Fibroblast of skin of left biceps (primary cell): ENCODE measurements at regions not wholly inside any gene's neighbourhood (a gene's known extent, or its start where the extent isn't known, plus 50 kb on each side); places are given as distances from the start of the nearest gene placed in this dataset.
"Not testable (repeated sequence)": the region's sequence is repeated elsewhere in the genome, so short reads cannot be mapped to it uniquely, and the experiment has no call there.

Experiments
- DNase-seq, 2 experiments: peaks; one replicate each; pipeline ENCODE4 v3.0.0-alpha.2; 2013; ENCODE audit warnings: low read depth in 2 of 2

GRCh38 chr7:86202833-86203232, 440.9 kb upstream of the GRM3 start:
- no peak for DNase-seq

DNA sequence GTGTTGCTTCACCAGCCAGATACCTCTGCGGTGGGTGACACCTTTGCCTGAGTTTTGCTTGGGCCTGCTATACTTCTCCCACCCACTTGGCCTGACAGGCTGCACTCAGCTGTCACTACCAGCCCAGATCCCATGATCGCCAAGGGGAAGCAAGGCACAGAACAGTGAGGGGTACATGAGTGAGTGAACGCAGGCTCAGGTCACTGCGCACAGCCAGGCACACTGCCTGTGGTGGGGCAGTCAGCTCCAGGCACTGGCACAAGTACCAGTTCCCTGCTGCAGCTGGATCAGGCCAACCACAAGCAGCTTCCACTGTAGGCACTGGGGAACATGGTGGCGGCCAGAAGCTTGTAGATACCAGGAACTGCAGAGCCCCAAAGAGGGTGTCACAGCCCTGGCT, 441.9 kb upstream of the GRM3 start:
- DNase-seq = no peak

GRCh38 chr7:86199881-86200614, 443.7 kb upstream of the GRM3 start:
- no peak for DNase-seq

DNA sequence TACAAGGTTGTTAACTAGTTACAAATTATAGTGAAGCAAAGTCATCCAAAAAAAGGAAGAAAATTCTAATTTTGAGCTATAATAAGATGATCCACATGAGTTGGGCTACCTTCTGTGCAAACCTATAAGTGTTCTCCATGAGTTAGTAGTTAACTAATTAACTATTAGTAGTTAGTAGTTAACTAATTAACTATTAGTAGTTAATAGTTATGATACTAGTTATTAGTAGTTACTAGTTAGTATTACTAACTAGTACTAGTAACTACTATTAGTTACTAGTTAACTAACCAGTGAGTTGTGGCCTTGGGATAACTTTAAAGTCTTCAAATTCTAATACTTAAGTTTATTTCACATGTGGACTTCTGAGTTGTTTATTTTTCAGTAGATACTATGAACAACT, 453.4 kb upstream of the GRM3 start:
- DNase-seq = no peak

DNA sequence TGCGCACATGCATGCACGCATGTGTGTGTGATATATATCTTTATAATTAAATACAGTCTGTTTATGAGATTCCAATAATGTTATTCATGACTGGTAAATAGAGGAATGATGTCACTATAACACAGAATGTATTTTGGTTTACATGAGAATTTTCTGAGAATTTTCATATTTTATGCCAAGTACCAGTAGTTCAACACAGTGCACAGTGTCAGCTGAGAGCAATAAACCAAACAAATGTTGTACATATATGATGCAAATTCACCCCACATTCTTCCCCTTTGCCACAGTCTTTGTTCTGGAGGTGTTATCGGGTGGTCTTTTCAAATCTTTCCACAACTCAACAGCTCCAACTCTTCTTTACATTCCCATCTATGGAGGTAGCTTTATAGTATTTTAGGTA, 462.2 kb upstream of the GRM3 start:
- no peak for DNase-seq

- no peak for DNase-seq
Measured at GRCh38 chr7:86164827-86165226, 478.9 kb upstream of the GRM3 start.

DNA sequence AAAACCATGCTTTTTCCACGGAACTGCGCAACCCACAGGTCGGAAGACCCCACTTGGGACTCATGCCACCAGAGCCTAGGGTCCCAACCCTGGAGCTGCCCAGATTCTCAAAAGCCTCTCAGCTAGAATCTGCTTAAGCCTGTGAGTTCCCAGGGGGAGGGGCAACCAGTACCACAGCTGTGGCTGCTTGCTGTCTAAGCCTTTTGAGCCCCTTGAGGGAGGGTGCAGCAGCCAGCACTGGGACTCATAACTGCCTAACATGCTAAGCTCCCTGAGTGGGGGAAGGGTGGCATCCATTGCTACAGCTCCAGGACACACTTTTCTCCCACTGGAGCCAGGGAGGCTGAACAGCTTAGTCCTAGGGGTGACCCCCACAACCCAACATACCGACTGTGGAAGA, 485.6 kb upstream of the GRM3 start:
- no peak for DNase-seq

GRCh38 chr7:86155623-86156022, 488.1 kb upstream of the GRM3 start:
- DNase-seq = no peak

DNA sequence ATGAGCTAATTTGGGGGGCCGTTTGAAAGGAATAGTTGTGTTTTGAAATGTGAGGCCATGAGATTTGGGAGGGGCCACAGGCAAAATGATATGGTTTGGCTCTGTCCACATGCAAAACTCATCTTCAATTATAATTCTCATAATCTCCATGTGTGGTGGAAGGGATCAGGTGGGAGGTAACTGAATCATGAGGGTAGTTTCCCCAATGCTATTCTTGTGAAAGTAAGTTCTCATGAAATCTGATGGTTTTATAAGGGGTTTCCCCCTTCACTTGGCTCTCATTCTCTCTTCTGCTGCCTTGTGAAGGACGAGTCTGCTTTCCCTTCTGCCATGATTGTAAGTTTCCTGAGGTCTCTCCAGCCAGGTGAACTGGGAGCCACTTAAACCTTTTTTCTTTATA, 490.8 kb upstream of the GRM3 start:
- no peak for DNase-seq

- no peak for DNase-seq
Measured at GRCh38 chr7:86149024-86149665, 494.6 kb upstream of the GRM3 start.

DNA sequence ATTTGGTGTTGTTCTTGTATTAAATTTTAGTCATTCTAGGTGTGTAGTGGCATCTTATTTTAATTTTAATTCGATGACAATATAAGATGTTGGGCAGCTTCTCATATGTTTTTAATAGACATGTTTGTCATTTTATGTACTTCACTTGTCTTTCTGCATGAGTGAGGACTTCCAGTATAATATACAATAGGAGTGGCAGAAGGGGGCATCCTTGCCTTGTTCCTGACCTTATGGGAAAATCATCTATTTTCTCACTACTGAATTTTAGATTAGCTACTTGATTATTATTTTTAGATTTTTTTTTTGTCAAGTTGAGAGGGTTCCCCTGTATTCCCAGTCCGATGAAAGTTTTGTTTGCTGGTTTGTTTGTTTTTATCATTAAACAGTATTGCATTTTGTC, 495.2 kb upstream of the GRM3 start:
- DNase-seq = no peak

DNA sequence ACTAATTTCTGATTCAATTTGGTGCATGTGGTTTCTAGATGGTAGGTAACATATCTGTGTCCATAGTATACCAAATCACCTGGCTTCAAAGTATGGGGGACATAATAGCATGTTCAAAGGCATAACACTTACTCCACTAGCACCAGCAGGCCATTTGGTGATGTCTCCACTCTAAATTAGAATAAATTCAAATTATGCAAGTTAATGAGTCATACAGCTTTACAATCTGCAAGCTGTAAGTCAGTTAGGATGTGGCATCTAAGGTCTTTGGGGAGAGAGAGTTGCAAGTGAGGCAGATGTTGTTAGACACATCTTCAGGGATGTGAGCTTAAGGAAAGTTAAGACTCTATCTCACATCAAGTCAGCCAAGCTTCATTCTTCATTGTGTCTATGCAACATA, 506.4 kb upstream of the GRM3 start:
- no peak for DNase-seq

DNA sequence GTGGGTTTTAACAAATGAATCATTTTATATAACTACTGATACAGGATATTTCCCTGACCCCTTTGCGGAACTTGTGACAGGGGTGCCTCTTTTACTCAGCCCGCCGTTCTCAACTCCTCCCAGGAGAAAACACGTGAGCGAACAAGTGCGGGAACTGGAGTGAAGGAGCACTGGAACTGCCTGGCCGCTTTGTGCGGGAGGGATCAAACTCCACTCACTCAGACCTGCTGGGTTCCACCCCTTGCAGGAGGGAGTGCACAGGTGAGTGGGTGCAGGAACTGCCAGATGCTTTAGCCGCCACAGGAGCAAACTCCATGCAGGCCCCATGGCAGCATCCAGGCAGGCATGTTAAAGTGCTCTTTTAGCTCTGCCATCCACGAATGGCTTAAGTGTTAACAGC, 513.4 kb upstream of the GRM3 start:
- no peak for DNase-seq

- no peak for DNase-seq
Measured at GRCh38 chr7:86123476-86123875, 520.2 kb upstream of the GRM3 start.

DNA sequence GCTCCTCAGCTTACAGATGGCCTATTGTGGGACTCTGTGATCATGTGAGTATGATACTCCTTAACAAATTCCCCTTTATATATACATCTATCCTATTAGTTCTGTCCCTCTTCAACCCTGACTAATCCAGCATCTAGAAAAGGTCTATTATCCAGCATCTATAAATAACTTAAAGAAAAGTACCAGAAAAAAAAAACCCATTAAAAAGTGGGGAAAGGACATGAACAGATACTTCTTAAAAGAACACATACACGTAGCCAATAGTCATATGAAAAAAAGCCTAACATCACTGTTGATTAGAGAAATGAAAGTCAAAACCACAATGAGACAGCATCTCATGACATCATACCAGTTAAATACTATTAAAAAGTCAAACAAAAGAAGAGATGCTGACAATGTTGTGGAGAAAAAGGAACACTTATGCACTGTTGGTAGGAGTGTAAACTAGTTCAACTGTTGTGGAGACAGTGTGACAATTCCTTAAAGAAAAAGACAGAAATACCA, 549.5 kb upstream of the GRM3 start:
- DNase-seq = no peak

- DNase-seq = no peak
Measured at GRCh38 chr7:86091369-86091768, 552.3 kb upstream of the GRM3 start.

DNA sequence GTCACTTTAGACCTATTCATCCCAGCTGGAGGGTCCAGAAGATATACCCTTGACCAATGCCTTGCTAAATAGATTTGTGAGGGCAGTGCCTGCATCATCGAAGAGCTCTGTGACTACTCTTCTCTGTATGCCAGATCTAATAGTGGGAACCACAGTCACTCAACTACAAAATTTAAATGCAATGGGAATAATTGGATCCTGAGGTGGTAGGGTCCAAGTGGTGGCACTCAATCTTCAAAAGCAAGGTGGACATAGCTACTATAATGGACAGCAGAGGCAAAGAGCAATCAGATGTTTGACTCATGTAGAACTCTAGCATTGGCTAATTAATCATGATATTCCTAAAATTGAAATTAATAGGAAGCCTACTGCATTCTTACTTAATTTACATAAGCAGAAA, 554.3 kb upstream of the GRM3 start:
- DNase-seq = no peak

- DNase-seq = not testable (repeated sequence)
Measured at GRCh38 chr7:86064572-86064971, 579.1 kb upstream of the GRM3 start.

GRCh38 chr7:86058649-86059048, 585.1 kb upstream of the GRM3 start:
- DNase-seq = no peak

GRCh38 chr7:86050918-86051317, 592.8 kb upstream of the GRM3 start:
- DNase-seq = no peak

GRCh38 chr7:86049910-86050309, 593.8 kb upstream of the GRM3 start:
- no peak for DNase-seq

GRCh38 chr7:86045197-86045596, 598.5 kb upstream of the GRM3 start:
- DNase-seq = not testable (repeated sequence)

- no peak for DNase-seq
Measured at GRCh38 chr7:86025807-86026206, 617.9 kb upstream of the GRM3 start.

- no peak for DNase-seq
Measured at GRCh38 chr7:86013662-86014061, 630.0 kb upstream of the GRM3 start.
